Mucosa of stomach (tissue), 1 donor: ENCODE measurements at regions not wholly inside any gene's neighbourhood (a gene's known extent, or its start where the extent isn't known, plus 50 kb on each side); places are given as distances from the start of the nearest gene placed in this dataset.

Source experiments
- H3K27me3 ChIP-seq: one replicate; pipeline ENCODE4 v1.7.0; 2013; ENCODE audit warnings: mild to moderate bottlenecking, low read length; ENCODE audit not compliant: control insufficient read depth, insufficient read depth
- H3K36me3 ChIP-seq: one replicate; pipeline ENCODE4 v1.7.0; 2013; ENCODE audit warnings: low read length; ENCODE audit not compliant: control insufficient read depth, insufficient read depth
- H3K4me1 ChIP-seq: one replicate; pipeline ENCODE4 v1.7.0; 2013; ENCODE audit warnings: mild to moderate bottlenecking, low read length; ENCODE audit not compliant: control insufficient read depth, insufficient read depth
- H3K4me3 ChIP-seq: one replicate; pipeline ENCODE4 v1.7.0; 2013; ENCODE audit warnings: low read length
- H3K9ac ChIP-seq: one replicate; pipeline ENCODE4 v1.7.0; 2013; ENCODE audit warnings: mild to moderate bottlenecking, low read length, moderate library complexity
- H3K9me3 ChIP-seq: one replicate; pipeline ENCODE4 v1.7.0; 2013; ENCODE audit warnings: mild to moderate bottlenecking, low read length, moderate library complexity; ENCODE audit not compliant: control insufficient read depth
- donor health status: Pancreatic carcinoma.

- Histone ChIP-seq H3K9me3 (no peaks in the 10 kb centered on the region), H3K4me3 (no peak overlapping the region), H3K4me1 (peaks cover under 1% of the 10 kb centered on the region), H3K27me3 (peaks cover 12% of the 10 kb centered on the region), H3K36me3 (no peaks in the 10 kb centered on the region), H3K9ac (no peak overlapping the region)
Measured at GRCh38 chr6:16969699-16970655, 131.9 kb upstream of the STMND1 start.

- H3K9me3 ChIP-seq = no peaks in the 10 kb centered on the region
- peaks cover 5% of the 10 kb centered on the region for H3K4me1 ChIP-seq
- no peak overlapping the region for H3K9ac ChIP-seq
- peaks cover 5% of the 10 kb centered on the region for H3K27me3 ChIP-seq
- no peaks in the 10 kb centered on the region for H3K36me3 ChIP-seq
- H3K4me3 ChIP-seq = no peak overlapping the region
Measured at GRCh38 chr6:16968101-16968500, 133.7 kb upstream of the STMND1 start.

- H3K36me3 ChIP-seq = no peaks in the 10 kb centered on the region
- H3K27me3 ChIP-seq = no peaks in the 10 kb centered on the region
- peaks cover 5% of the 10 kb centered on the region for H3K4me1 ChIP-seq
- no peak overlapping the region for H3K9ac ChIP-seq
- H3K9me3 ChIP-seq = no peaks in the 10 kb centered on the region
- H3K4me3 ChIP-seq = no peak overlapping the region
Measured at GRCh38 chr6:16967470-16967817, 134.4 kb upstream of the STMND1 start.

GRCh38 chr6:16966791-16967469 is 134.9 kb upstream of the STMND1 start:
- Histone ChIP-seq H3K27me3 (no peaks in the 10 kb centered on the region), H3K9ac (no peak overlapping the region), H3K36me3 (no peaks in the 10 kb centered on the region), H3K9me3 (no peaks in the 10 kb centered on the region), H3K4me1 (peaks cover 5% of the 10 kb centered on the region), H3K4me3 (no peak overlapping the region)

GRCh38 chr6:16965689-16966088 is 136.2 kb upstream of the STMND1 start:
- Histone ChIP-seq H3K27me3 (no peaks in the 10 kb centered on the region), H3K4me1 (peaks cover 5% of the 10 kb centered on the region), H3K9me3 (no peaks in the 10 kb centered on the region), H3K36me3 (no peaks in the 10 kb centered on the region), H3K4me3 (no peak overlapping the region), H3K9ac (no peak overlapping the region)

GRCh38 chr6:16964553-16965499 is 137.0 kb upstream of the STMND1 start:
- no peaks in the 10 kb centered on the region for H3K36me3 ChIP-seq
- H3K9ac ChIP-seq = no peak overlapping the region
- no peaks in the 10 kb centered on the region for H3K9me3 ChIP-seq
- H3K27me3 ChIP-seq = no peaks in the 10 kb centered on the region
- H3K4me3 ChIP-seq = no peak overlapping the region
- H3K4me1 ChIP-seq = peaks cover 5% of the 10 kb centered on the region

- Histone ChIP-seq H3K36me3 (no peaks in the 10 kb centered on the region), H3K4me3 (no peak overlapping the region), H3K9me3 (no peaks in the 10 kb centered on the region), H3K4me1 (peaks cover 5% of the 10 kb centered on the region), H3K27me3 (no peaks in the 10 kb centered on the region), H3K9ac (no peak overlapping the region)
Measured at GRCh38 chr6:16961577-16961976, 140.3 kb upstream of the STMND1 start.

- no peaks in the 10 kb centered on the region for H3K9me3 ChIP-seq
- H3K4me1 ChIP-seq = peaks cover 3% of the 10 kb centered on the region
- H3K9ac ChIP-seq = no peak overlapping the region
- no peaks in the 10 kb centered on the region for H3K27me3 ChIP-seq
- no peak overlapping the region for H3K4me3 ChIP-seq
- no peaks in the 10 kb centered on the region for H3K36me3 ChIP-seq
Measured at GRCh38 chr6:16959789-16960188, 142.1 kb upstream of the STMND1 start.

- Histone ChIP-seq H3K4me3 (no peak overlapping the region), H3K9me3 (no peaks in the 10 kb centered on the region), H3K36me3 (no peaks in the 10 kb centered on the region), H3K27me3 (no peaks in the 10 kb centered on the region), H3K4me1 (no peaks in the 10 kb centered on the region), H3K9ac (no peak overlapping the region)
Measured at GRCh38 chr6:16956361-16956760, 145.5 kb upstream of the STMND1 start.

GRCh38 chr6:16955899-16956298 is 146.0 kb upstream of the STMND1 start:
- H3K4me1 ChIP-seq = no peaks in the 10 kb centered on the region
- no peak overlapping the region for H3K9ac ChIP-seq
- H3K27me3 ChIP-seq = no peaks in the 10 kb centered on the region
- no peaks in the 10 kb centered on the region for H3K9me3 ChIP-seq
- H3K4me3 ChIP-seq = no peak overlapping the region
- H3K36me3 ChIP-seq = no peaks in the 10 kb centered on the region

- Histone ChIP-seq H3K9me3 (no peaks in the 10 kb centered on the region), H3K27me3 (no peaks in the 10 kb centered on the region)
Measured at GRCh38 chr6:16953905-16954304, 147.9 kb upstream of the STMND1 start.

More at GRCh38 chr6:16953905-16954304, 147.9 kb upstream of the STMND1 start:
- H3K9ac ChIP-seq = no peak overlapping the region
- no peak overlapping the region for H3K4me3 ChIP-seq
- H3K36me3 ChIP-seq = no peaks in the 10 kb centered on the region
- no peaks in the 10 kb centered on the region for H3K4me1 ChIP-seq
